ENCODE measurements at regions not wholly inside any gene's neighbourhood (a gene's known extent, or its start where the extent isn't known, plus 50 kb on each side); places are given as distances from the start of the nearest gene placed in this dataset.

- in situ Hi-C loops (cut with HindIII; ENCODE audit: low pct_unique_long_range_greater_than_20kb, low sequenced_read_pairs): no loop called here
- TF ChIP-seq JUND (IDR thresholded peaks at IDR 0.05; ENCODE audit: low read depth): no peak
- no peak for DNase-seq (ENCODE audit: low read depth in 1 of 2, low spot score in 1 of 2)
These were observed 87.5 kb downstream of the MINAR1 start for GRCh38 chr15:79519628-79520027.

- DNase-seq (ENCODE audit: low read depth in 1 of 2, low spot score in 1 of 2): no peak
- in situ Hi-C loops (cut with HindIII; ENCODE audit: low pct_unique_long_range_greater_than_20kb, low sequenced_read_pairs): no loop called here
- no peak for TF ChIP-seq JUND (IDR thresholded peaks at IDR 0.05; ENCODE audit: low read depth)
These were observed 88.5 kb downstream of the MINAR1 start for GRCh38 chr15:79520654-79521053.

GRCh38 chr15:79522656-79523055, 90.5 kb downstream of the MINAR1 start:
- in situ Hi-C loops (cut with HindIII; ENCODE audit: low pct_unique_long_range_greater_than_20kb, low sequenced_read_pairs): no loop called here
- no peak for DNase-seq (ENCODE audit: low read depth in 1 of 2, low spot score in 1 of 2)
- TF ChIP-seq JUND (IDR thresholded peaks at IDR 0.05; ENCODE audit: low read depth): no peak

- no peak for TF ChIP-seq JUND (IDR thresholded peaks at IDR 0.05; ENCODE audit: low read depth)
- in situ Hi-C loops (cut with HindIII; ENCODE audit: low pct_unique_long_range_greater_than_20kb, low sequenced_read_pairs): no loop called here
- DNase-seq (ENCODE audit: low read depth in 1 of 2, low spot score in 1 of 2): no peak
These were observed 91.1 kb downstream of the MINAR1 start for GRCh38 chr15:79523266-79523665.

- in situ Hi-C loops (cut with HindIII; ENCODE audit: low pct_unique_long_range_greater_than_20kb, low sequenced_read_pairs): no loop called here
- no peak for DNase-seq (ENCODE audit: low read depth in 1 of 2, low spot score in 1 of 2)
- no peak for TF ChIP-seq JUND (IDR thresholded peaks at IDR 0.05; ENCODE audit: low read depth)
These were observed 92.4 kb downstream of the MINAR1 start for GRCh38 chr15:79524531-79524930.

GRCh38 chr15:79526376-79526775, 94.2 kb downstream of the MINAR1 start:
- no peak for DNase-seq (ENCODE audit: low read depth in 1 of 2, low spot score in 1 of 2)
- in situ Hi-C loops (cut with HindIII; ENCODE audit: low pct_unique_long_range_greater_than_20kb, low sequenced_read_pairs): no loop called here
- TF ChIP-seq JUND (IDR thresholded peaks at IDR 0.05; ENCODE audit: low read depth): no peak

- in situ Hi-C loops (cut with HindIII; ENCODE audit: low pct_unique_long_range_greater_than_20kb, low sequenced_read_pairs): no loop called here
- TF ChIP-seq JUND (IDR thresholded peaks at IDR 0.05; ENCODE audit: low read depth): no peak
- DNase-seq (ENCODE audit: low read depth in 1 of 2, low spot score in 1 of 2): peak in 1 of 2 experiments; percentile 22
These were observed 95.7 kb downstream of the MINAR1 start for GRCh38 chr15:79527821-79528220.

- TF ChIP-seq JUND (IDR thresholded peaks at IDR 0.05; ENCODE audit: low read depth): no peak
- in situ Hi-C loops (cut with HindIII; ENCODE audit: low pct_unique_long_range_greater_than_20kb, low sequenced_read_pairs): no loop called here
- DNase-seq (ENCODE audit: low read depth in 1 of 2, low spot score in 1 of 2): no peak
These were observed 97.1 kb downstream of the MINAR1 start for GRCh38 chr15:79529157-79529785.

- in situ Hi-C loops (cut with HindIII; ENCODE audit: low pct_unique_long_range_greater_than_20kb, low sequenced_read_pairs): no loop called here
- DNase-seq (ENCODE audit: low read depth in 1 of 2, low spot score in 1 of 2): no peak
- no peak for TF ChIP-seq JUND (IDR thresholded peaks at IDR 0.05; ENCODE audit: low read depth)
These were observed 103.4 kb downstream of the MINAR1 start for GRCh38 chr15:79535536-79535935.

- no peak for TF ChIP-seq JUND (IDR thresholded peaks at IDR 0.05; ENCODE audit: low read depth)
- in situ Hi-C loops (cut with HindIII; ENCODE audit: low pct_unique_long_range_greater_than_20kb, low sequenced_read_pairs): no loop called here
These were observed 106.4 kb downstream of the MINAR1 start for GRCh38 chr15:79538527-79538926.

GRCh38 chr15:79539401-79539800, 107.3 kb downstream of the MINAR1 start:
- in situ Hi-C loops (cut with HindIII; ENCODE audit: low pct_unique_long_range_greater_than_20kb, low sequenced_read_pairs): no loop called here
- no peak for DNase-seq (ENCODE audit: low read depth in 1 of 2, low spot score in 1 of 2)
- no peak for TF ChIP-seq JUND (IDR thresholded peaks at IDR 0.05; ENCODE audit: low read depth)

More at GRCh38 chr15:79538527-79538926, 106.4 kb downstream of the MINAR1 start:
- DNase-seq (ENCODE audit: low read depth in 1 of 2, low spot score in 1 of 2): no peak

- no peak for DNase-seq (ENCODE audit: low read depth in 1 of 2, low spot score in 1 of 2)
- in situ Hi-C loops (cut with HindIII; ENCODE audit: low pct_unique_long_range_greater_than_20kb, low sequenced_read_pairs): no loop called here
- no peak for TF ChIP-seq JUND (IDR thresholded peaks at IDR 0.05; ENCODE audit: low read depth)
These were observed 108.4 kb downstream of the MINAR1 start for GRCh38 chr15:79540551-79540950.

GRCh38 chr15:79541196-79541595, 109.1 kb downstream of the MINAR1 start:
- in situ Hi-C loops (cut with HindIII; ENCODE audit: low pct_unique_long_range_greater_than_20kb, low sequenced_read_pairs): no loop called here
- no peak for DNase-seq (ENCODE audit: low read depth in 1 of 2, low spot score in 1 of 2)
- no peak for TF ChIP-seq JUND (IDR thresholded peaks at IDR 0.05; ENCODE audit: low read depth)

GRCh38 chr15:79543097-79543496, 111.0 kb downstream of the MINAR1 start:
- in situ Hi-C loops (cut with HindIII; ENCODE audit: low pct_unique_long_range_greater_than_20kb, low sequenced_read_pairs): no loop called here
- no peak for TF ChIP-seq JUND (IDR thresholded peaks at IDR 0.05; ENCODE audit: low read depth)

More at GRCh38 chr15:79543097-79543496, 111.0 kb downstream of the MINAR1 start:
- no peak for DNase-seq (ENCODE audit: low read depth in 1 of 2, low spot score in 1 of 2)
